ENCODE measurements at regions not wholly inside any gene's neighbourhood (a gene's known extent, or its start where the extent isn't known, plus 50 kb on each side); places are given as distances from the start of the nearest gene placed in this dataset.

DNA sequence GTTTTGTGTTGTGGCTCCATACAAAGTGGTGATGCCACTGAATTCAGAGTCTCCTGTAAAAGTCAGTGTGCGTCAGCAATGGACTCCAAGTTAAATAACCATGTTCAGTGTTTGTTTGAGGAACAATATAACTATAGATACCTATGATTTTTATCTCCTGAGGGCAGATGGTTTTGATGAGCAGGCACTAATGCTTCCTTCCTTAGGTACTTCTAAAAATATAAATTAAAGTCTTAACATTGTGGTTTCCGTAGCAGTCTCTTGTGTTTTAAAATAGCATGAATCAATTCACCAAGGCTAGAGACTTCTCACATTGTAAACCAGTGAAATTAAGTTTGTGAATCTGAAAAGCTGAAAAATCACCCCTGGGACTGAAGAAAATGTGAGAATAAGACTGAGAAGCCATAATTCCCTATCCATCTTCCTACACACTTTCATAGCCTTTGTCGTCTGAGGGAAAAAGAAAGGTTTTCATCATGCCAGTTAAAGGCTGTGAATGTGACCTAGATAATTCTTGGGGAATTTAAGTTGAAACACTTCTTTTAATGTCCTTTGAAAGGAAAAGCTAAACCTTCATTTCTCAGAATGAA lies 1502.9 kb downstream of the CDH11 start:
- TF ChIP-seq, protein P1, sequence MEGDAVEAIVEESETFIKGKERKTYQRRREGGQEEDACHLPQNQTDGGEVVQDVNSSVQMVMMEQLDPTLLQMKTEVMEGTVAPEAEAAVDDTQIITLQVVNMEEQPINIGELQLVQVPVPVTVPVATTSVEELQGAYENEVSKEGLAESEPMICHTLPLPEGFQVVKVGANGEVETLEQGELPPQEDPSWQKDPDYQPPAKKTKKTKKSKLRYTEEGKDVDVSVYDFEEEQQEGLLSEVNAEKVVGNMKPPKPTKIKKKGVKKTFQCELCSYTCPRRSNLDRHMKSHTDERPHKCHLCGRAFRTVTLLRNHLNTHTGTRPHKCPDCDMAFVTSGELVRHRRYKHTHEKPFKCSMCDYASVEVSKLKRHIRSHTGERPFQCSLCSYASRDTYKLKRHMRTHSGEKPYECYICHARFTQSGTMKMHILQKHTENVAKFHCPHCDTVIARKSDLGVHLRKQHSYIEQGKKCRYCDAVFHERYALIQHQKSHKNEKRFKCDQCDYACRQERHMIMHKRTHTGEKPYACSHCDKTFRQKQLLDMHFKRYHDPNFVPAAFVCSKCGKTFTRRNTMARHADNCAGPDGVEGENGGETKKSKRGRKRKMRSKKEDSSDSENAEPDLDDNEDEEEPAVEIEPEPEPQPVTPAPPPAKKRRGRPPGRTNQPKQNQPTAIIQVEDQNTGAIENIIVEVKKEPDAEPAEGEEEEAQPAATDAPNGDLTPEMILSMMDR (IDR thresholded peaks at IDR 0.05; ENCODE audit: low read depth, low read length), result no peak
- TF ChIP-seq POLR2A (IDR thresholded peaks at IDR 0.05; ENCODE audit: extremely low read depth, insufficient read length), result no peak
- TF ChIP-seq, protein P2, sequence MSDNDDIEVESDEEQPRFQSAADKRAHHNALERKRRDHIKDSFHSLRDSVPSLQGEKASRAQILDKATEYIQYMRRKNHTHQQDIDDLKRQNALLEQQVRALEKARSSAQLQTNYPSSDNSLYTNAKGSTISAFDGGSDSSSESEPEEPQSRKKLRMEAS (IDR thresholded peaks at IDR 0.05; ENCODE audit: low read depth, low read length), result no peak
- TF ChIP-seq MYC (IDR thresholded peaks at IDR 0.05; ENCODE audit: low read depth, low read length), result no peak
